Type B pancreatic cell (in vitro differentiated cells): ENCODE measurements at regions not wholly inside any gene's neighbourhood (a gene's known extent, or its start where the extent isn't known, plus 50 kb on each side); places are given as distances from the start of the nearest gene placed in this dataset.
"Not testable (repeated sequence)": the region's sequence is repeated elsewhere in the genome, so short reads cannot be mapped to it uniquely, and the experiment has no call there.

Experiments used
- DNase-seq: peaks from one replicate; pipeline ENCODE4 v3.0.0; 2021; ENCODE audit warnings: mixed read lengths; ENCODE audit not compliant: unreplicated experiment; ENCODE audit errors: extremely low spot score
- H3K27ac Mint-ChIP-seq: 2 replicates; pipeline ENCODE4 v1.8.0; 2021; ENCODE audit warnings: mild to moderate bottlenecking, mixed read lengths
- H3K27me3 Mint-ChIP-seq: 2 replicates; pipeline ENCODE4 v1.8.0; 2021; ENCODE audit warnings: mixed read lengths
- H3K36me3 Mint-ChIP-seq: 2 replicates; pipeline ENCODE4 v1.8.0; 2021; ENCODE audit warnings: mixed read lengths
- H3K4me1 Mint-ChIP-seq: one replicate; pipeline ENCODE4 v1.8.0; 2021; ENCODE audit warnings: mixed read lengths; ENCODE audit not compliant: unreplicated experiment
- H3K4me3 Mint-ChIP-seq: 2 replicates; pipeline ENCODE4 v1.8.0; 2021; ENCODE audit warnings: mild to moderate bottlenecking, mixed read lengths
- H3K9me3 Mint-ChIP-seq: 2 replicates; pipeline ENCODE4 v1.8.0; 2021; ENCODE audit warnings: mixed read lengths
- CTCF ChIP-seq: fragments of 200-600 bp; sonication (generic); conservative IDR thresholded peaks from 2 replicates; pipeline ENCODE4 v1.5.0; 2021; ENCODE audit warnings: antibody characterized with exemption, mild to moderate bottlenecking

GRCh38 chr5:68054638-68055037 is 160.9 kb upstream of the PIK3R1 start:
- Mint-ChIP-seq H3K4me1 (peaks cover 19% of the 10 kb centered on the region), H3K27me3 (no peaks in the 10 kb centered on the region), H3K36me3 (peaks cover 5% of the 10 kb centered on the region), H3K4me3 (no peak overlapping the region), H3K9me3 (peaks cover 14% of the 10 kb centered on the region), H3K27ac (no peak overlapping the region)
- TF ChIP-seq CTCF: no peak
- no peak for DNase-seq

GRCh38 chr5:68053202-68053601 is 162.4 kb upstream of the PIK3R1 start:
- Mint-ChIP-seq H3K9me3 (peaks cover 21% of the 10 kb centered on the region), H3K27ac (no peak overlapping the region), H3K27me3 (no peaks in the 10 kb centered on the region), H3K4me3 (no peak overlapping the region), H3K4me1 (peaks cover 30% of the 10 kb centered on the region), H3K36me3 (peaks cover 5% of the 10 kb centered on the region)
- no peak for DNase-seq
- TF ChIP-seq CTCF: no peak

GRCh38 chr5:68049053-68049713 is 166.4 kb upstream of the PIK3R1 start:
- no peak for TF ChIP-seq CTCF
- no peak overlapping the region for H3K4me3 Mint-ChIP-seq
- peaks cover 37% of the 10 kb centered on the region for H3K9me3 Mint-ChIP-seq
- peaks cover 13% of the 10 kb centered on the region for H3K36me3 Mint-ChIP-seq
- no peak overlapping the region for H3K27ac Mint-ChIP-seq
- peaks cover 13% of the 10 kb centered on the region for H3K4me1 Mint-ChIP-seq
- DNase-seq: no peak
- no peaks in the 10 kb centered on the region for H3K27me3 Mint-ChIP-seq

GRCh38 chr5:68048516-68048915 is 167.0 kb upstream of the PIK3R1 start:
- H3K27me3 Mint-ChIP-seq: no peaks in the 10 kb centered on the region
- H3K4me1 Mint-ChIP-seq: peaks cover 12% of the 10 kb centered on the region
- TF ChIP-seq CTCF: no peak
- no peak overlapping the region for H3K4me3 Mint-ChIP-seq
- H3K36me3 Mint-ChIP-seq: peaks cover 13% of the 10 kb centered on the region
- no peak overlapping the region for H3K27ac Mint-ChIP-seq
- peaks cover 37% of the 10 kb centered on the region for H3K9me3 Mint-ChIP-seq
- no peak for DNase-seq

GRCh38 chr5:68048054-68048453 is 167.5 kb upstream of the PIK3R1 start:
- peaks cover 37% of the 10 kb centered on the region for H3K9me3 Mint-ChIP-seq
- H3K27me3 Mint-ChIP-seq: not testable (repeated sequence)
- peaks cover 13% of the 10 kb centered on the region for H3K36me3 Mint-ChIP-seq

GRCh38 chr5:68047035-68047434 is 168.5 kb upstream of the PIK3R1 start:
- H3K4me3 Mint-ChIP-seq: no peak overlapping the region
- DNase-seq: no peak
- H3K9me3 Mint-ChIP-seq: peaks cover 36% of the 10 kb centered on the region
- H3K36me3 Mint-ChIP-seq: peaks cover 7% of the 10 kb centered on the region
- no peak for TF ChIP-seq CTCF
- no peaks in the 10 kb centered on the region for H3K27me3 Mint-ChIP-seq
- H3K4me1 Mint-ChIP-seq: peaks cover 12% of the 10 kb centered on the region
- H3K27ac Mint-ChIP-seq: no peak overlapping the region

More at GRCh38 chr5:68048054-68048453, 167.5 kb upstream of the PIK3R1 start:
- DNase-seq, H3K27ac Mint-ChIP-seq, H3K4me3 Mint-ChIP-seq: not testable (repeated sequence)
- peaks cover 12% of the 10 kb centered on the region for H3K4me1 Mint-ChIP-seq
